ENCODE measurements at regions not wholly inside any gene's neighbourhood (a gene's known extent, or its start where the extent isn't known, plus 50 kb on each side); places are given as distances from the start of the nearest gene placed in this dataset.

DNA sequence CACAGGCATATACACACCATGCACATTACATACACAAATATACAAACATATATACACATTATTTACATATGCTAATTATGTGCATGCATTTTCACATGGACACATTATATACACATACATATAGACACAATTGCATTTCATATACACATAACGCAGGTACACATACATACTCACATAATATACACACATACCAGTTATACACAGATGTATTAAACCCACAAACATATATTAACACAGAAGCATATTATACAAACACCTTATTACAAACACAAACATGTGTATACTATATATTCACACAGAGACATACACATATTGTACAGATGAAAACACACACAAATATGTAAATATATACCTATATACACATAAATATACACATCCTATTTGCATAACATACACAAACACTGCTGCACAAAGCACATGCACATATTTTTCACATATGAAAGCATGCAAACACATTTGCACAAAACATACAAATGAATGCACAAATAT lies 140.2 kb downstream of the VEGFA start:
- Histone ChIP-seq H3K4me1 (ENCODE audit: insufficient read depth, low read length) (peaks cover 12% of the 10 kb centered on the region), H3K27me3 (ENCODE audit: insufficient read depth, low read length) (no peaks in the 10 kb centered on the region), H3K9ac (ENCODE audit: low read depth, low read length) (no peak overlapping the region), H3K27ac (ENCODE audit: low read length) (no peak overlapping the region), H3K9me3 (ENCODE audit: insufficient read depth, low read depth, low read length) (no peaks in the 10 kb centered on the region), H3K4me3 (ENCODE audit: low read length) (no peak overlapping the region), H3K36me3 (ENCODE audit: insufficient read depth, low read depth, low read length) (no peaks in the 10 kb centered on the region)

DNA sequence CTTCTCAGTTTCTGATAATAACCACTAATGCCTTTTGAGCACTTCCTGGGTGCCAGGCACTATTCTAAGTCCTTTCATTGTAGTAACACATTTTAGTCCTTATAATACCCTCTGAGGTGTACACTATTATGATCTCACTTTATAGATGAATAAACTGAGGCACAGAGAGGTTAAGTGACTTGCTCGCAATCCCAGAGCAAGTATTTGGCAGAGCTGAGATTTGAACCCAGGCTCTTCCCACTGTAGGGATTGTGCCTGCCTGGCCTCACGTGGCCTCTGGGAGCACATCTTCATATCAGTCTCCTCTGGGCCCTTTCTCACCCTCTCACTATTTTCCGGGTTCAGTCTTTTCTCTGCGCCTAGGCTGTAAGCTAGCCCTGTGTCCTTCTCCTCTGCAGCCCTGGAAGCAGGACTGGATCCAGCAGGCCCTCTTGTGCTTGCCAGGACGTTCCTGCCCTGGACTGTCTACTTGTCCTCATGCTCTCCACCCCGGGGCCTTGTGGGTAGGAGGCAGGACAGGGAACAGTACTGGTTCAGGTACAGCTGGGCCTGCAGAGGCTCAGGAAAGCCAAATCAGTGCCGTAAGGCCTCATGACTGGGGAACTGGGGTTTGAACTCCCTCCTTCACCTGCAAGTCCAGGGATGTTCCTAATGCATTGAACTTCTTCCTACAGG lies 139.6 kb downstream of the VEGFA start:
- no peak overlapping the region for H3K4me3 ChIP-seq (ENCODE audit: low read length)
- peaks cover 12% of the 10 kb centered on the region for H3K4me1 ChIP-seq (ENCODE audit: insufficient read depth, low read length)
- H3K9me3 ChIP-seq (ENCODE audit: insufficient read depth, low read depth, low read length) = no peaks in the 10 kb centered on the region
- no peak overlapping the region for H3K9ac ChIP-seq (ENCODE audit: low read depth, low read length)
- H3K27ac ChIP-seq (ENCODE audit: low read length) = no peak overlapping the region
- no peaks in the 10 kb centered on the region for H3K36me3 ChIP-seq (ENCODE audit: insufficient read depth, low read depth, low read length)
- no peaks in the 10 kb centered on the region for H3K27me3 ChIP-seq (ENCODE audit: insufficient read depth, low read length)

DNA sequence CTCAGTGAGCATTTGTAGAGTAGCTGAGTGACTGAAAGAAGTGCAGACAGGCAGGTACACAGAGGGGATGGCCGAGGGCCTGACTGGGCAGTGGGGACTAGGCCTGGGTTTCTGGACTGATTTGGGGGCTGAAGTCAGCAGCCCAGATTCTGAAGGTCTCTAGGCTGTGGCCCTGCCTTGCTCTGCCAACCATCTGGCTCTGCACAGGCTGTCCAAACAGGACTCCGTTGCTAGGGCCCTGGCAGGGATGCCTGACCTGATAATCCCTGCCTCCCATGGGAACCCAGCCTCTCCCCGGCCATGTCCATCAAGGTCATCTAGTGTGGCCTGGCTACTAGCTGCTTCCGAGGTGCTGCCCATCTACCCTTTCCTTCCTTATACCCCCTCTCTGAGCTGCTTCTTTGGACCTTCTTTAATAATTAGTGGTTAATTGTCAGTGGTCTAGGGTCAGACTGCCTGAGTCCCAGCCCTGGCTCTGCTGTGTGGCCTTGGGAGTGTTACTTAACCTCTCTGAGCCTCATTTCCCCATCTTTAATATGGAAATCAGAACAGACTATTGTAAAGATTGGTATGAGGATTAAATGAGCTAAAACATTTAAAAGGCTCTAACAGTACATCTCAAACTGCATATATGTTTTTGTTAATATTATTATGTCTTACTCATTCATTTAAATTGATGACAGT lies 137.9 kb downstream of the VEGFA start:
- Histone ChIP-seq H3K27ac (ENCODE audit: low read length) (no peak overlapping the region), H3K9me3 (ENCODE audit: insufficient read depth, low read depth, low read length) (no peaks in the 10 kb centered on the region), H3K4me1 (ENCODE audit: insufficient read depth, low read length) (peaks cover 12% of the 10 kb centered on the region), H3K9ac (ENCODE audit: low read depth, low read length) (no peak overlapping the region), H3K4me3 (ENCODE audit: low read length) (no peak overlapping the region), H3K27me3 (ENCODE audit: insufficient read depth, low read length) (no peaks in the 10 kb centered on the region), H3K36me3 (ENCODE audit: insufficient read depth, low read depth, low read length) (no peaks in the 10 kb centered on the region)

DNA sequence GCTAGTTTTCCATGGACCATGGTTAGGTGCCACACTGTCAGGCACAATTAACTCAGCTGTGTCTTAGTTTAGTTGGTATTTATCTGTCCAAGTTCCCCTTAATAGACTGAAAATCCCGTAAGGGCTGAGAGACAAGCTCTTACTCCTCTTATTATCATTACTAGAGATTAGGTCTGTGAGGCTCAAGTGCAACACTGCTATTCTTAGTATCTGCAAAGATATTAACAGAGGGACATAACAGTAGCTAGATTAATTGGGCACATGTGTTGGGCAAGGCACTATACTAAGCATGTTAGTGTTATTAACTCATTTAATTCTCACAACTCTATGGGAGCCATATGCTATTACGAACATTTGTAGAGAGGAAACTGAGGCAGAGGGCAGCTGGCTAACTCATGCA lies 137.3 kb downstream of the VEGFA start:
- Histone ChIP-seq H3K4me3 (ENCODE audit: low read length) (no peak overlapping the region), H3K36me3 (ENCODE audit: insufficient read depth, low read depth, low read length) (no peaks in the 10 kb centered on the region), H3K27me3 (ENCODE audit: insufficient read depth, low read length) (no peaks in the 10 kb centered on the region), H3K4me1 (ENCODE audit: insufficient read depth, low read length) (peaks cover 12% of the 10 kb centered on the region), H3K9ac (ENCODE audit: low read depth, low read length) (no peak overlapping the region), H3K9me3 (ENCODE audit: insufficient read depth, low read depth, low read length) (no peaks in the 10 kb centered on the region), H3K27ac (ENCODE audit: low read length) (no peak overlapping the region)

GRCh38 chr6:43904311-43905123 lies 134.5 kb downstream of the VEGFA start:
- Histone ChIP-seq H3K4me1 (ENCODE audit: insufficient read depth, low read length) (peaks cover 3% of the 10 kb centered on the region; the same call in 1 of the 2 replicates), H3K36me3 (ENCODE audit: insufficient read depth, low read depth, low read length) (no peaks in the 10 kb centered on the region), H3K27me3 (ENCODE audit: insufficient read depth, low read length) (no peaks in the 10 kb centered on the region), H3K9me3 (ENCODE audit: insufficient read depth, low read depth, low read length) (no peaks in the 10 kb centered on the region), H3K27ac (ENCODE audit: low read length) (no peak overlapping the region), H3K9ac (ENCODE audit: low read depth, low read length) (no peak overlapping the region), H3K4me3 (ENCODE audit: low read length) (no peak overlapping the region)

DNA sequence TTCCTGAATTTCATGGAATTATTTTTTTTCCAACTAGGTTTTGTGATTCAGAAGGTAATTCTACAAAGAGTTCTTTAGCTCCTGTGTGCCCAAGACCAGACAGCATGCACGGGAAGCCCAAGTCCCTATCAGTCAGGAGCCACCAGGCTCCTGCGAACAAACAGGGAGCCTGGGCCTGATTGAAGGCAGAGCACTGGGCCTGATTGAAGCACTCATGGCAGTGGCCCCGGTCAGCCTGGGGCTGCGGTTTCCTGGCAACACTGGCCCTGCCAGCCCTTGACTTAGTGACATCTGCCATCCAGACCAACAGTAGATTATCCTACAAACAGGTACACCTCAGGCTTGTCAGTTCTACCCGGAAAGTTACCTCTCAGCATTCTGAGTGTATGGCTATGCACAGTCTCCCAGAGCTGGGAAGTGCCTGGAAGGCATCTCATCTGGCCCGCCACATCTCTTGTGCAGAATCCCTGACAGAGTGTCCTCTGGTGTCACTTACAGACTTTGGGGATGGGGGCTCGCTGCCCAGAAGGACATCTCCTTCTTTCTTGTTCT lies 133.8 kb downstream of the VEGFA start:
- Histone ChIP-seq H3K9me3 (ENCODE audit: insufficient read depth, low read depth, low read length) (no peaks in the 10 kb centered on the region), H3K9ac (ENCODE audit: low read depth, low read length) (no peak overlapping the region), H3K4me1 (ENCODE audit: insufficient read depth, low read length) (no peaks in the 10 kb centered on the region), H3K4me3 (ENCODE audit: low read length) (no peak overlapping the region), H3K27me3 (ENCODE audit: insufficient read depth, low read length) (no peaks in the 10 kb centered on the region), H3K27ac (ENCODE audit: low read length) (no peak overlapping the region), H3K36me3 (ENCODE audit: insufficient read depth, low read depth, low read length) (no peaks in the 10 kb centered on the region)

- Histone ChIP-seq H3K36me3 (ENCODE audit: insufficient read depth, low read depth, low read length) (no peaks in the 10 kb centered on the region), H3K4me3 (ENCODE audit: low read length) (no peak overlapping the region), H3K27me3 (ENCODE audit: insufficient read depth, low read length) (no peaks in the 10 kb centered on the region), H3K9me3 (ENCODE audit: insufficient read depth, low read depth, low read length) (no peaks in the 10 kb centered on the region), H3K4me1 (ENCODE audit: insufficient read depth, low read length) (no peaks in the 10 kb centered on the region), H3K9ac (ENCODE audit: low read depth, low read length) (no peak overlapping the region), H3K27ac (ENCODE audit: low read length) (no peak overlapping the region)
Observed at GRCh38 chr6:43901733-43902230, 131.8 kb downstream of the VEGFA start.

DNA sequence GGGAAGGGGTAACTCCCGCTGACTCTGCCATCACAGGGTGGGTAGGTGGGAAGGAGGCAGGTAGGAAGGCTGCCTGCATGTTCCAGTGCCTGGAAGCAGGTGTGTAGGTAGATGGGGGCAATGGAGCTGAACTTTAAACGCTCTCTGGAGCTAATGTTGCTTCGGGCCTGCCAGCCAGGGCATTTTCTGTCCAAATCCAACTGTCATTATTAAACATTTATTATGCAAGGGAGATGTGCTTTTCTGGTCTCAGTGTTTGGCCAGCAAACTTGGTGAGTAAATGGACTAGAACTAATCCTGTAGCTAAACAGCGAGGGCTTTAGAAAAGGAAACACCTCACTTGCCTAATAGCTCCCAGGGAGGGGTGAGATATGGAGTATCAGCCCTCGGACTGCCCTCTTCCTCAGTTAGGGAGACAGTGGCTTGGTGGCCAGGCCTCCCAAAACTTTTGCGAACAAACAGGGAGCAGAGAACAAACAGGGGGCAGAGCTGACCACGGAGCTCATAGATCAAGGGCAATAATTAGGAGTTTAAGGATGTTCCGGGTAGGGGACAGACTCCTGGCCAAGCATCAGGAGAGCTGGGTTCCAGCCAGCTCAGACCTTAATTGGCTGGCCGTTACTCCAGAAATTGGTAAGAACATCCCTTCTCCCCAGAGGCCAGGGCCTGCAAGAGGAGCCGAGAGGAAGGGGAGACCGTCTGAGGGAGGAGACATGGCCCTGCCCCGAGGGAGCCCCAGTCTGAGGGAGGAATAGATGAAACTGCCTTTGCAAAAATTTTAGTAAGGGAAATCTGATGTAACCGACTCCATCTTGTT lies 131.1 kb downstream of the VEGFA start:
- no peaks in the 10 kb centered on the region for H3K27me3 ChIP-seq (ENCODE audit: insufficient read depth, low read length)
- no peak overlapping the region for H3K27ac ChIP-seq (ENCODE audit: low read length)
- no peaks in the 10 kb centered on the region for H3K4me1 ChIP-seq (ENCODE audit: insufficient read depth, low read length)
- H3K4me3 ChIP-seq (ENCODE audit: low read length) = no peak overlapping the region
- no peaks in the 10 kb centered on the region for H3K9me3 ChIP-seq (ENCODE audit: insufficient read depth, low read depth, low read length)
- H3K36me3 ChIP-seq (ENCODE audit: insufficient read depth, low read depth, low read length) = no peaks in the 10 kb centered on the region
- no peak overlapping the region for H3K9ac ChIP-seq (ENCODE audit: low read depth, low read length)

- no peak overlapping the region for H3K9ac ChIP-seq (ENCODE audit: low read depth, low read length)
- no peaks in the 10 kb centered on the region for H3K36me3 ChIP-seq (ENCODE audit: insufficient read depth, low read depth, low read length)
- no peaks in the 10 kb centered on the region for H3K9me3 ChIP-seq (ENCODE audit: insufficient read depth, low read depth, low read length)
- H3K27ac ChIP-seq (ENCODE audit: low read length) = no peak overlapping the region
- no peak overlapping the region for H3K4me3 ChIP-seq (ENCODE audit: low read length)
- H3K27me3 ChIP-seq (ENCODE audit: insufficient read depth, low read length) = no peaks in the 10 kb centered on the region
- H3K4me1 ChIP-seq (ENCODE audit: insufficient read depth, low read length) = no peaks in the 10 kb centered on the region
Observed at GRCh38 chr6:43900560-43900915, 130.5 kb downstream of the VEGFA start.

- Histone ChIP-seq H3K27me3 (ENCODE audit: insufficient read depth, low read length) (no peaks in the 10 kb centered on the region), H3K36me3 (ENCODE audit: insufficient read depth, low read depth, low read length) (no peaks in the 10 kb centered on the region), H3K4me1 (ENCODE audit: insufficient read depth, low read length) (no peaks in the 10 kb centered on the region), H3K9me3 (ENCODE audit: insufficient read depth, low read depth, low read length) (no peaks in the 10 kb centered on the region), H3K9ac (ENCODE audit: low read depth, low read length) (no peak overlapping the region), H3K4me3 (ENCODE audit: low read length) (no peak overlapping the region), H3K27ac (ENCODE audit: low read length) (no peak overlapping the region)
Observed at GRCh38 chr6:43899830-43900229, 129.8 kb downstream of the VEGFA start.

Data from iPS-20b (cell line).